Adrenal gland (tissue), 9 donors: ENCODE measurements at regions not wholly inside any gene's neighbourhood (a gene's known extent, or its start where the extent isn't known, plus 50 kb on each side); places are given as distances from the start of the nearest gene placed in this dataset.

Experiments used
- DNase-seq, 7 donors: peaks; one replicate each; pipeline ENCODE4 v3.0.0-alpha.2; 2019 to 2020
- H3K27ac ChIP-seq, 5 donors: fragments of 200-600 bp; sonication (generic) in 4 of 5; 1 replicate in 3 of 5; 2 replicates in 2 of 5; pipeline versions ENCODE4 v1.5.1 to v1.8.0; 2016 to 2020; ENCODE audit warnings: mild to moderate bottlenecking in 1 of 5
- H3K27me3 ChIP-seq: fragments of 200-600 bp; 2 replicates; pipeline ENCODE4 v1.8.0; 2021
- H3K36me3 ChIP-seq, 2 donors: fragments of 200-600 bp; replicated peaks in 1 of 2; 1 replicate in 1 of 2; 2 replicates in 1 of 2; pipeline versions ENCODE4 v1.5.1 to v1.8.0; 2018 to 2022
- H3K4me1 ChIP-seq, 2 donors: fragments of 200-600 bp; replicated peaks in 1 of 2; 1 replicate in 1 of 2; 2 replicates in 1 of 2; pipeline versions ENCODE4 v1.5.1 to v1.8.0; 2018 to 2021
- H3K4me3 ChIP-seq, 4 donors: fragments of 200-600 bp; sonication (generic) in 3 of 4; one replicate each; pipeline ENCODE4 v1.5.1; 2016 to 2018
- H3K9me3 ChIP-seq, 3 donors: fragments of 200-600 bp; sonication (generic) in 1 of 3; replicated peaks in 1 of 3; 1 replicate in 2 of 3; 2 replicates in 1 of 3; pipeline versions ENCODE4 v1.5.1 to v1.8.0; 2016 to 2021
- CTCF ChIP-seq, 6 experiments: fragments of 450-650 bp in 4 of 6; fragments of 200-600 bp in 2 of 6; sonication (generic) in 1 of 6; IDR thresholded peaks; 1 replicate in 5 of 6; 2 replicates in 1 of 6; pipeline versions ENCODE4 v1.5.1 to v1.8.0; 2016 to 2021; ENCODE audit warnings: antibody characterized with exemption in 6 of 6, mild to moderate bottlenecking in 2 of 6, moderate library complexity in 1 of 6
- POLR2A ChIP-seq, 2 donors: fragments of 450-650 bp; IDR thresholded peaks; one replicate each; pipeline ENCODE4 v1.6.1; 2017; ENCODE audit warnings: antibody characterized with exemption in 2 of 2, mild to moderate bottlenecking in 2 of 2, moderate library complexity in 1 of 2
- WGBS, 4 donors: extraction: QIAGEN DNeasy Blood & Tissue Kit in 2 of 4; methylation state at CpG; one replicate each; pipeline versions ENCODE4 v1.1.5 to v1.1.7; 2013 to 2017; 5-methylcytosine and 5-hydroxymethylcytosine counted together
- intact Hi-C, 2 donors: fragments of 100-400 bp; cut with DNase I; formaldehyde crosslinking; loops; one replicate each; pipeline versions ENCODE4 v1.14.1 to v1.15.0; 2022 to 2023
- donor health status: healthy with polysubstance abuse.
- donor health status: Bipolar disorder and iron deficiency.
- donor health status: DM: yes; HTN: yes; CAD: no.
- donor health status: DM: no; HTN: no; CAD: no.
- donor health status: DM: no; HTN: no; CAD: no.

- TF ChIP-seq POLR2A (IDR thresholded peaks at IDR 0.05) (no peak), CTCF (IDR thresholded peaks at IDR 0.05) (no peak)
- Histone ChIP-seq H3K36me3 (no peaks in the 10 kb centered on the region), H3K9me3 (no peaks in the 10 kb centered on the region), H3K4me3 (no peak overlapping the region), H3K27me3 (no peaks in the 10 kb centered on the region), H3K27ac (no peak overlapping the region), H3K4me1 (no peaks in the 10 kb centered on the region)
- WGBS, 4 donors: 87 to 89% (median 88%) methylated on average over 13 of the region's 13 CpGs
- DNase-seq: no peak
- intact Hi-C loops: no loop called here
These were observed 226.0 kb downstream of the KLF13 start for GRCh38 chr15:31552482-31553099.

- H3K36me3 ChIP-seq: no peaks in the 10 kb centered on the region
- peak; percentile 33 to 79 (median 63) for DNase-seq
- intact Hi-C loops: no loop called here
- H3K9me3 ChIP-seq: no peaks in the 10 kb centered on the region
- WGBS, 4 donors: 29 to 34% (median 33%) methylated on average over 8 of the region's 8 CpGs
- H3K4me3 ChIP-seq: no peak overlapping the region
- no peaks in the 10 kb centered on the region for H3K27me3 ChIP-seq
- peak overlapping the region in 1 of 5 donors; percentile 62 for H3K27ac ChIP-seq
- H3K4me1 ChIP-seq: no peaks in the 10 kb centered on the region
- TF ChIP-seq POLR2A (IDR thresholded peaks at IDR 0.05) (no peak), CTCF (IDR thresholded peaks at IDR 0.05) (no peak)
These were observed 227.6 kb downstream of the KLF13 start for GRCh38 chr15:31554261-31554660.

GRCh38 chr15:31555022-31555421 lies 228.4 kb downstream of the KLF13 start:
- no peak overlapping the region for H3K4me3 ChIP-seq
- H3K4me1 ChIP-seq: no peaks in the 10 kb centered on the region
- WGBS, 4 donors: 88 to 100% (median 94%) methylated on average over 2 to 3 of the region's 3 CpGs
- no peaks in the 10 kb centered on the region for H3K9me3 ChIP-seq
- peak overlapping the region in 2 of 5 donors; percentile 21 to 62 for H3K27ac ChIP-seq
- DNase-seq: no peak
- TF ChIP-seq CTCF (IDR thresholded peaks at IDR 0.05): no peak
- no peak for TF ChIP-seq POLR2A (IDR thresholded peaks at IDR 0.05)
- intact Hi-C loops: no loop called here
- H3K36me3 ChIP-seq: no peaks in the 10 kb centered on the region
- H3K27me3 ChIP-seq: no peaks in the 10 kb centered on the region

GRCh38 chr15:31556494-31557150 lies 230.0 kb downstream of the KLF13 start:
- Histone ChIP-seq H3K36me3 (no peaks in the 10 kb centered on the region), H3K27me3 (no peaks in the 10 kb centered on the region), H3K27ac (no peak overlapping the region), H3K9me3 (no peaks in the 10 kb centered on the region), H3K4me3 (no peak overlapping the region), H3K4me1 (no peaks in the 10 kb centered on the region)
- intact Hi-C loops: no loop called here
- no peak for DNase-seq
- 81 to 90% (median 87%) methylated on average over 9 of the region's 9 CpGs for WGBS, 4 donors
- TF ChIP-seq CTCF (IDR thresholded peaks at IDR 0.05) (no peak), POLR2A (IDR thresholded peaks at IDR 0.05) (no peak)
